Ecto neural progenitor cell (in vitro differentiated cells): ENCODE measurements at regions not wholly inside any gene's neighbourhood (a gene's known extent, or its start where the extent isn't known, plus 50 kb on each side); places are given as distances from the start of the nearest gene placed in this dataset.

Experiments
- DNase-seq: peaks from one replicate; pipeline ENCODE4 v3.0.0-alpha.2; 2018; ENCODE audit warnings: low spot score

- no peak for DNase-seq
These were observed 94.3 kb upstream of the PFN2 start for GRCh38 chr3:150064971-150065370.

GRCh38 chr3:150063237-150063636, 92.5 kb upstream of the PFN2 start:
- no peak for DNase-seq

DNA sequence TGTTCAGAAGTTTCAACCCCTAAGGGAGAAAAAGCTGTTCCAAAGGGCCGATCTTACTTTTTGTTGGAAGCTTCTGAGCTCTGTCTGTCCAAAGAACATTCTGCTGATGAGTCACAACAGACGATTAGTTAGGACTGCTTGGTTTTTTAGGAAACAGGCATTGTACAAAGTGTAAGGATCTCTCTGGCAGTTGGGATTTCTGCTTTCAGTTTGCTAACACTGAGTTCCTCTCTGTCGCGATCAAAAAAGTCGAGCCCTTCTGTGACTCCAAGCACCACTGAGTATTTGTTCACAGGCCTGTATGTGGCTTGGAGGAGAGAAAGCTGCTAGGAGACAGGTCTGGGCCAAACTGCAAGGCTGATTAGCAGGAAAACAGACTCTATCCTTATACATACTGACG, 91.8 kb upstream of the PFN2 start:
- no peak for DNase-seq

DNA sequence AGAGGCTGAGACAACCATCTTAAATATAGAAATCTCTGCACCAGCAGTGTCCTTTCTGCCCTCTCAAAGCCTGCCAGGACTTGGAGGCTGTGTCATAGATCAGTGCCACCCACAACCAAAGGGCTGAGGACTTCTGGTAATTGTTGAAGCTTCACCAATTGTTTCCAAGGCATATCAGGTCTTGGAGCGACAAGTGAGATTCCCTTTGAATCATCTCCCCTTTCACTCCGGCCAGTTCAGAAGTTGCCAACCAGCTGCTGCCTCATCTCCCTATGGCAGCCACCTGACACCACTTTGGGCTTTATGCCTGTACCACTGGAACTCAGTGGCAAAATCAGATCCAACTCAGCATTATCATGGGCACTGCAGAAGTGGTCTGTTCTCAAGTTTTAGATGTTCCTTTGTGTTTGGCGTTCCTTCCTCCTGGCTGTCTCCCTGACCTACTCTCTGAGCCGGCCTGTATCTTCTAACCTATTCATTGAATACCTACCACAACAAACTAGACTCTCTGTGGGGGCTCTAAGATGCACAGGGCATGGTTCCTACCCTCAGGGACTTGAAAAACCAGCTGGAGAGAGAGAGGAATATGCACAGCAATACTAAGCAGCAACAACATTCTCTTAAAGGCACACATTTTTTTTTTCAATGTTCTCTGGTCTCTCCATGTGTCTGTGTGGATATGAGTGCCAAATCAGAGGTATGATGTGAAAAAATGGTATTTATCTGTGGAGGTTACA, 90.8 kb upstream of the PFN2 start:
- no peak for DNase-seq

DNA sequence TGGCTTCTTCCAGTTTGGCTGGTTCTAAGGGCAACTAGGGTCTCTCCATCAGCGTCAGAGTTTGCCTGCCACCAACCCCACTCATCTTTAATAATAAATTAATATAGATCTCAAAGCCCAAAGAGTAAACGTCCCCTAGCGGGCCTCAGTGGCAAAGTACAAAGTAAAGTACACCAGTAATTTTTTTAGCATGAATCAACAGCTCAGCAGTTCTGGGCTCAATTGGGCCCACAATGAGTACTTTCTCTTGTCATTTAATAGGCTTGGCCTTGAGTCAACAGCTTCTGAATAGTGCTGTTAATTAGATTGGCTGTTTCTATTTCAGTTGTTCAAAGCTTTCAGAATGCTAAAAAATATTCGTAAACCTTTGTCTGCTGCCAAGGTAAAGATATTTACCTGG, 89.0 kb upstream of the PFN2 start:
- DNase-seq, result no peak

DNA sequence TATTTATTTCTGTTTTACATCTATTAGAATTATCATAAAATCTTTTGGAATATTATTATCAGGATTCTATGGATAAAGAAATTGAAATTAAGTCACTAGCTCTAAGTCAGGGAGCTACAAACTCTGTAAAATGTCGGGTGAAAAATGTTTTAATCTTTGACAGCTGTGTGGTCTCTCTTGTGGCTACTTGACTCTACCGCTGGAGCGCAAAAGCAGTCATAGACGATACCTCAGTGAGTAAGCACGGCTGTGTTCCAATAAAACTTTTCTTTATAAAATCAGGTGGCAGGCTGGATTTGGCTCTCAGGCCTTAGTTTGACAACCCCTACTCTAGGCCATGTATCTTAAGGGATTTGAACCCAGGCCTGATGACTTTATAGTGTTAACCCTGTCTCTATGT, 88.5 kb upstream of the PFN2 start:
- no peak for DNase-seq

GRCh38 chr3:150057227-150057626, 86.5 kb upstream of the PFN2 start:
- DNase-seq, result no peak

DNA sequence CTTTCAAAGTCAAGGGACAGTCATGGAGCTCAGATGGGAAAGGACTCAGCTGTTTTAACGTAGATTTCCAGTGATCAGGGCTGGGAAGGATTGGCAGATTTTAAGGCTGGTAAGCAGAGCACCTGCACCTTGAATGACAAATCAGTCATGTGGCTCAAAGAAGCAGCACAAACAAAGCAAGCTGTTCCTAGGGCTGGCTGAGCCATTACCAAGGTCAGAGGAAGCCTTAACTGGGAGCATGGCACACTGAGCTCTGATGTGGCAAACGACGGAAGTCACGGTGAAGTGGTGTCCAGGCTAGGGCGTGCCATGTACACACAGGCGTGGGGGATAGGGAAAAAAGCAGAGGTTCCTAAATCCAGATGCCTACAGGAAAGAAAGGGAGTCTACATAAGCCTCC, 84.6 kb upstream of the PFN2 start:
- DNase-seq, result no peak

DNA sequence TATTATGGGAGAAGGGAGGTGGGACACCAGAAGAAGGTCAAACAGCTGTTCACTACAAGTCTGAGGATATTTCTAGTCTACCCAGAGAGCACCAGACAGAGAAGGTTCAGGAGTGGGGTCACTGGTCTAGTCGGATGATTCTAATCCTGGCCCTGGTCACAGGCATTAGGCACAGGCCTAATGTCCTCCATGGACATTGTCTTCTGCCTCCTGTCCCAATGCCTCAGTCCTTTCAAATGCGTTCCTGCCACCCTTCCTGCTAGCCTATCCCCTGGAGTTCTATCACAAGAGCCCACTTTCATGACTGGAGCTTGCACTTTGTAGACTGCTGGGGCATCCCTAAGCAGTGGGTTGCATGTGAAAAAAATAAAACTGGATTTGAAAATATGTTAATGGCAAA, 83.9 kb upstream of the PFN2 start:
- DNase-seq, result no peak

- no peak for DNase-seq
These were observed 79.8 kb upstream of the PFN2 start for GRCh38 chr3:150050510-150050909.

- no peak for DNase-seq
These were observed 78.6 kb upstream of the PFN2 start for GRCh38 chr3:150049317-150049716.

GRCh38 chr3:150041877-150042276, 71.2 kb upstream of the PFN2 start:
- DNase-seq, result no peak

GRCh38 chr3:150040097-150040496, 69.4 kb upstream of the PFN2 start:
- no peak for DNase-seq

GRCh38 chr3:150038830-150039229, 68.1 kb upstream of the PFN2 start:
- DNase-seq, result no peak

GRCh38 chr3:150036780-150037179, 66.1 kb upstream of the PFN2 start:
- DNase-seq, result no peak

GRCh38 chr3:150035910-150036612, 65.4 kb upstream of the PFN2 start:
- no peak for DNase-seq

DNA sequence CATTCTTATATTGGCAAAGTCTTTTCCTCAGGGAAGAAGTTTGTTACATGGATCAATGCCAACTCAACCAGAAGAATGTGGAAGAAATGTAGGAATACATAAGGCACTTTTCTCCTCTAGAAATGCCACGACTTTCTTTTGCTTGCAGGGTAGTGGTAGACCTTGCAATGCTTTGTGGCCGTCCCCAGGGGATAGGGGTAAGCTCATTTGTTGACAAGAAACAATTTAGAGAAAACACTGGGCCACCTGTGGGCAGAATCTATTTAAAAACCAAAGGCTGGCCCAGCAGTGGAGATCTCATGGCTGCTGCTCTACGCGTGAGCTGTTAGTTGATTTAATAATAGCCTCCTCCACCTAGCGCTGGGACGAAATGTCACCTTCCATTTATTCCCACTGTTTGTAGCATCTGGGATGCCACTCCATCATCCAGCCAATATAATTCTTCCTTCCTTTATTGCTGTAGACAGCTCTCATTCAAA, 64.6 kb upstream of the PFN2 start:
- DNase-seq, result no peak

- DNase-seq, result no peak
These were observed 63.0 kb upstream of the PFN2 start for GRCh38 chr3:150033721-150034120.

- no peak for DNase-seq
These were observed 60.1 kb upstream of the PFN2 start for GRCh38 chr3:150030841-150031240.

DNA sequence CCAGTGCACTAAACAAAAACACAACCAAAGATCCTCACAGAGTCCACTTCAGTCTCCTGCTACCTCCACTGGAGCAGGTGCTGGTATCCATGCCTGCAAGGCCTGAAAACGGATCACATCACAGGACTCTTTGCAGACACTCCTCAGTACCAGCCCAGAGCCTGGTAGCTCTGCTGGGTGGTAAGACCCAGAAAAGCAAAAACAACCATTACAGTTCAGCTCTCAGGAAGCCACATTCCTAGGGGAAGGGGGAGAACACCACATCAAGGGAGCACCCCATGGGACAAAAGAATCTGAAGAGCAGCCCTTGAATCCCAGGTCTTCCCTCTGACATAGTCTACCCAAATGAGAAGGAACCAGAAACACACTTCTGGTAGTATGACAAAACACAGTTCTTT, 52.5 kb upstream of the PFN2 start:
- no peak for DNase-seq

DNA sequence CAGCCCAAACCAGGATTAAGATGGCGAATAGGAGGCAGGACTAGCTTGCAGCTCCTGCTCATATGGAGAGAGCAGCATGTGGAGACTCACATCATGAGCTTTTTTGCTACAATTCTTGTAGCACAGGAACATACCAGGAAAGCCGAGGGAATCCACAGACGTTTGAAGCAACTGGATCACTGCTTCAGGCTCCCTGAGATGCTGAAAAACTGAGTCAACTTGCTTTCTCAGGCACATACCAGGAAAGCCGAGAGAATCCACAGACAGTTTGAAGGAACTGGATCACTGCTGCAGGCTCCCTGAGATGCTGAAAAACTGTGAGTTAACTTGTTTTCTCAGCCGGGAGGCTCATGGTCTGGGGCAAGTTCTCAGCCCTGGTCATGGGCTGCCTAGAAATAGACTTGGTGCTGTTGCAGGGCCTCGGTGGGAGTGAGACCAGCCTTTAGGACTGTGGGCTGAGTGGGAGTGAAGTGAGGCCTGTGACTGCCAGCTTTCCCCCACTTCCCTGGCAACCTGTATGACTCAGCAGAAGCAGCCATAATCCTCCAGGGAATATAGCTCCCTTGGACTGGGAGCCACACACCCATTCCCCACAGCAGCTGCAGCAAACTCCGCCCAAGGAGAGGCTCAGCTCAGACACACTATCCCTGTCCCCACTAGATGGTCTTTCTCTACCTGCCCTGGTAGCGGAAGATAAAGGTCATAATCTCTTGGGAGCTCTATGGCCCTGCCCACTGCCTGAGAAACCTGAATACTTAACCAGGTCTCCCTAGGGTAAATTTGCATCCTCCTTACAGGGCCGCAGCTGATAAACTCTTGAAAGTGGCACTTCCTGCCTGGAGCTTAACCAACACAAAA, 51.9 kb upstream of the PFN2 start:
- no peak for DNase-seq

DNA sequence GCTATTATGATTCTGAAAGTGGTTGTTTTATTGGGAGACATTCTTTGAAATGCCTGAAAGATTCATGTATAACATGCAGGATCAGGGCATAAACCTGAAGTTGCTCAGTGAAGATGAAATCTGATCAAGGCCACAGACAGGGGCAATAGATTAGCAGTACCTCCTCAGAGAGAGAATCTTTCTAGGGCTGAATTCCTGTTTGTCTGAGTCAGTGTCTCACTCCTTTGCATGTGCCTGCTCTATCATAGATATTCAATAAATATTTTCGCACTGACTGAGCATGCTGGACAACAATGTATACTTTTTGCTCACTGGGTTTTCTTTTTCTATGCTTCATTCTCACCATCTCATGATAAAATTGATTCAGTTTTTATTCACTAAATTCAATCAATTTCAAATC, 49.8 kb upstream of the PFN2 start:
- DNase-seq, result no peak
